ENCODE measurements at regions not wholly inside any gene's neighbourhood (a gene's known extent, or its start where the extent isn't known, plus 50 kb on each side); places are given as distances from the start of the nearest gene placed in this dataset.
A peak's percentile ranks its signal among the peaks of the same experiment; 100 is the strongest.

DNA sequence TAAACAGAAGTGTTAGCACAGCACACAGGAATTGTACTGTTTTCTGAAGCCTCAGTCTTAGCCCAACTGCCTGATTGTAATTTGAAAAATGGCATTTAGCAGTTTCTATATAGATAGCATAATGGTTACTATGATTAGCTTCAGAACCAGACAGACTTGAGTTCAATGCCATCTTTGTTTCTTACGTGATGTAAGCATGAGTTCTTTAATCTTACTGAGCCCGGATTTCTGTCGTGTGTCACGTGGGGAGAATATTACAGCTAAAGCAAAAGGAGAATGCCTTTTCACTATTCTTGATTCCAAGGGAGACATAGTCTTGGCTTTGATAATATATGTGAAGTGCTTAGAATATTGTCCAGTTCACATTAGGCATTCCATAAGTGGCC, 407.3 kb downstream of the STIM2 start:
- DNase-seq (ENCODE audit: low read depth), result no peak

DNA sequence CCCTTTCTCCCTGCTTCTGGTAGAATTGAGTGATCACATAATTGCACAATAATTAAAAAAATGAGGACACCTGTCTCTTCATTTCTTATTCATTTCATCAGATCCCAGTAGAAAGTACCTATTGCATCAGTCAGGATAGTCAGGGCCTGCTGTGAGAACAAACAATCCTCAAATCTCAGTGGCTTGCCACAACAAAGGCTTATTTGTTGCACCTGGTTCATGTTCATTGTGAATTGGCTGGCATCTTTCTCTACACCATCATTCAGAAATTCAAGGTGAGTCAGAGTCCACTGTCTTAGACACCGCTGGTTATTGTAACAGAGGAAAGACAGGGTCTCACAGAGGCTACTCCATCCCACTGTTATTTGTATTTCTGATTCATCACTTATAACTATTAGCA, 409.8 kb downstream of the STIM2 start:
- no peak for DNase-seq (ENCODE audit: low read depth)

DNA sequence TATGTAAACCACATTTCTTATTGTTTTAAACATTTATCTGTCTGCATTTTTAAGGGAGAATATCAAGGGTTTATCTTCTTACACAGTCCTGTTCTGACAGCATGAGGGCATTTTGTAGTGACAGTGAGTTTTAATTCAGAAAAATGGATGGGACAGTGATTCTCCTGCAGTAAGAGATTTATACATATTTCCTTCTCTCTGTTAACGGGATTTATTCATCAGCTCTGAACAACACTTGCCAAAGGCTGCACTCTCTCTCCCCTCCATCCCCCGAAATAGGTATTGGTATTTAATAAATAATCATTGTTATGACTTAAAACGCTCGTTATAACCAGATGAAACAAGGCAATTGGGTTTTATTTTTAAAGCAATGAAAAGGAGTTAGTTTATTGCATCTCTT, 410.9 kb downstream of the STIM2 start:
- DNase-seq (ENCODE audit: low read depth), result no peak

DNA sequence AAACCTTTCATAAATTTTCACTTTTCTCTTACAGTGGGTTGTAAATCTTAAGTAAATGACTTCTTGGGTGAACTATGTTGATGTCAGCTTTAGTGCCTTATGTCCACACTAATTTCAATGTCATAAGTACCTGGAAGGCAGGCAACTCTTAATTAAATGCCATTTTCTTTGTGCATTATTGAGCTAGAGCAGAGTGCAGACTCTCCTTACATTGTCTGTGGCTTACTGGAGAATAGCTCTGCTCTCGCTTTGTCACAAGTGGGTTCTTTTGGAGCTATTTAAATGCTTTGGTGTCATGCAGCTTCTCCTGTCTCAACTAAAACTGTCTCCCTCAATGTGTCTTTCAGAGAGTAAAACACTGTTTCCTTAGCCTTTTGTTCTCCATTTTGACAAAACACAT, 411.6 kb downstream of the STIM2 start:
- no peak for DNase-seq (ENCODE audit: low read depth)

DNA sequence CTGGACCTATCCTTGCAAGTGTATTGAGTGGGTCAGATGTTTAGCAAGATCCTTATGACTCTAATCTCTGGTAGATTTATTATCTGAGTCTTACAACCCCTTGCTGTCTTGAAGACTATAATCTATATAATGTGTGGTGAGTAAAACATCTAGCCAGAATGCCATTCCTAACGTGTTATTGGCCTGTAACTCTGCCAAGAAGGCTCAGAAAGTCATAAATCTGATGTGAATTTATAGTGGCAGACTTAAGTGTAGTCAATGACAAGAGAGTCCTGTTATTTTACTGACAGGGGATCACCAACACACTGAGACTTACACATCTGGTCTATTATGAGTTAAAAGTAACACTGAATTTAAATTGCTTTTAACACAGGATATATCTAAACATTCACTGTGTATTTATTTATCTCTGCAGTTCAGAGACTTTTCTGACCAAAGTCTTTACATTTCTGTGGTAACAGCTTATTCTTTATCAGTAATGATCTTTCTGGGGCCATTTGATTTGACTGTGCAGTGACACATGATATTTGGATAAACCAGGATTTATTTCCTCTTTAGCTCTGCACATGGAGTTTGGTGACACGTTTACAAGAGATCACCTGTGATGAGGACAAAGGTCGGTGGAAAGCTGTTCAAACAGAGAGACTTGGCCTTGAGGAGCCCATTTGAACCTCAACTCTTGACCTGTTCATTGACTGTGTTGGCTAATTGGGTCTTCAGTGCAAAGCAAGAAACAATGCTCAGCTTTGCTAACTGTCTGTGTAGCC, 415.8 kb downstream of the STIM2 start:
- no peak for DNase-seq (ENCODE audit: low read depth)

DNA sequence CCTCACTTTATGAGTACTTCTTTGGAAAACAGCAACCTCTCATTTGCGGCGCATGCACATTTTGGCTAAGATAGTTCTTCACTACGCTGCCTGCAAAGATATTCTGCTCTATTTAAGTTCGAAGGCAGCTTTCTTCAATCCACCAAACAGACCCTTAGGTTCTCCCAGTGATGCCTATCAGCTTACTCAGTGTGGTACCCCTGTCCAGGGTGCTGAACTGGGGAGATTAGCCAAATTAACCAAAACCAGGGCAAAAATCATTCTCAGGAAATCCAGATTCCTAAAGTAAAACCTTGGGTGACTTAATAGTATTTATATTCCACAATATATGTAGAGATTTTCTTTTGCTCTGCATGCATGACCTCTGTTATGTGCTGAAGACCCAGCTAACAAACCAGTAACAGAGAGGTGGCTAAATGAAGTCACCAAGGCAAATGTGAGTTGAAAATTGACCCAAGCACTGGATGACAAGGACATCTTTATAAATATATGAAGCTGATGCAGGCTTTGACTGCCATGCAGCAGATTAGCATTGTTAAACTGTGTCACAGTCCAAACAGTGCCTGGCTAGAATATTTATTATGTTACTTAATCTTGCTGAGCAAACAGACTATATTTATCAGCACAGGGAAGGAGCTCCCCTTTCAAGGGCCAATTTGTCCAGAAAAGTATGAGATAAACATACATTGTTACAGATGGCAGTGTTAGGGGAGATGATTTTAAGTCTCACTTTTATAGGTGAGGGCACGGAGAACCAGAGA, 418.2 kb downstream of the STIM2 start:
- DNase-seq (ENCODE audit: low read depth), result peak; percentile 19

DNA sequence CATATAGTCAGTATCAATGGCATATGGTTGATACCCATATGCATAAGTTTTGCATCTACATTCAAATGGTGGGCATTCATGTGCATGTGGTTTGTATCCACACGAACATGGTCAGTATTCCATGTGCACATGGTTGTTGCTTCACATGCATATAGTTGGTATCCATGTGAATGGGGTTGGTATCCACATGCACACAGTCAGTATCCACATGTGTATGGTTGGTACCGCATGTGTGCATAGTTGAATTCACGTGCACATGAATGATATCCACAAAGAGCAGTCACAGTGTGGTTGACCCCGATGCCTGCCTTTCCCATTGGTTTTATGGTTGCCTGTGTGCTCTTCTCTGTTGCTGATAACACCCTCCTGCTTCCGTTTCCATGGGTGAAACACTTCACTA, 427.9 kb downstream of the STIM2 start:
- DNase-seq (ENCODE audit: low read depth), result no peak

DNA sequence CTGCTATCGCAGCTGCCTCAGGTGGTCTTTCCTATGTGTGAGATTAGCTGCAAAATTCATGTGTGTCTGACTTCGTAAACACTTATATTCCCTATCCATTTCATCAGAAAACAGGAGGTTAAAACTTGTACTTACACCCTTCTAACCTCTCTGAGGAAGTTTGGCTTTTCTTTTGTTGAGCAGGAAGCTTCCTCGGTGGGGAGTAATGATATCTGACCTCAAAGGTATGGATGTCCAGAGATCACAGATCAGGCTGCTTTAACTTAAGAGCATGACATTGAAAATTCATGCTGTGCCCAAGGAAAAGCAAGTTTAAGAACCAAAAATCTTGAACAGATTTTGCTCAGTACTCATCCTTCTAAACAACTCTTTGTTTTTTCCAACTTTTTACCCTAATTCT, 429.1 kb downstream of the STIM2 start:
- no peak for DNase-seq (ENCODE audit: low read depth)

DNA sequence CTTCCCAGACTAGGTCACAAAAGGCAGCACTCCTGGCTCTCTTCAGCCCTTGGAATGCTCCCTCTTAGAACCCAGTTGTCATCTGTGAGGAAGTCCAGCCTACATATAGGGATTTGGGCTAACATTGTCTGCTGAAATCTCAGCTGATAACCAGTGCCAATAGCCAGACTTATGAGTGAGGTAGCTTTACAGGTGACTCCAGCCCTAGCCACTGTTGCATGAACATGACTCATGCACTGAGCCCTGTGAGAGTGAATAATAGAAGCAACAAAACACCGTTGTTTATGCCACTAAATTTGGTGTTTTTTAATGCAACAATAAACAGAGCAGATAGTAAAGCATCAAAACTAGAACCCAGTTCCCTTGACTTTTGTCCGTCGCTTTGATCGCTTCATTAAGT, 433.2 kb downstream of the STIM2 start:
- DNase-seq (ENCODE audit: low read depth), result no peak

DNA sequence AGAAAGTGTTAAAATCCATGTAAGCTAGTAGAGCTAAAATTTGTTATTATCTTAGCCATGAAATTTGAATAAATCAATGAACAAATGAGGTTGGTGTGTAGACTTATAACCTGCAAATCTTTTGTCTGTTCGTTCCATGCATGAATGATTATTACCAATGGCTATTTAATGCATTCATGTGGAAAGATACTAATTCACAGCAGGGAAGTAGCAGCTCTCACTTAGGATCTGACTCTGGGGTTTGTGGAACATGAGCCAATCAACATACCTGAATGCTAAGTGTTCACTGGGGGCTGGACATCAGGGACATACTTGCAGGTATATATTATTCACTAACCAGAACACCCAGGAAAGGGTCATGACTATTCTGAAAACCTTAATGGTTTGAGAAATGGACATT, 444.1 kb downstream of the STIM2 start:
- DNase-seq (ENCODE audit: low read depth), result no peak

DNA sequence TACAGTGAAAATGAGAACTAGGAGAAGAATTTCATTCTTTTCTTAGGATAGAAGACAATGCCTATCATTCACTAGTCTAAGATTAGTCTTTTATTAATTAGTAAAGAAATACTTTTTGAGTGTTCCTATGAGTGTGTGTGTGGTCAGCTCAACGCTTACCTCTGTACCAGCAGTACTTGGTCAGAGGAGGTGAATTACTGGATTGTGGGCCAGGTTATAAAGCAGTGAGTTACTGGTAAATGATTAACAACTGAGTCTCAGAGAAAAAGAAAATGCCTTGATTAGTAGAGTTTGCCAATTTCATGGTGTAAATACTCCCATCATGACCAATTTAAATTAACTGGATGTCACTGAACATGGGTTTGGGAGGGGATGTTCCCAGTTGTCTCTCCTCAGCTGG, 444.6 kb downstream of the STIM2 start:
- DNase-seq (ENCODE audit: low read depth), result no peak

DNA sequence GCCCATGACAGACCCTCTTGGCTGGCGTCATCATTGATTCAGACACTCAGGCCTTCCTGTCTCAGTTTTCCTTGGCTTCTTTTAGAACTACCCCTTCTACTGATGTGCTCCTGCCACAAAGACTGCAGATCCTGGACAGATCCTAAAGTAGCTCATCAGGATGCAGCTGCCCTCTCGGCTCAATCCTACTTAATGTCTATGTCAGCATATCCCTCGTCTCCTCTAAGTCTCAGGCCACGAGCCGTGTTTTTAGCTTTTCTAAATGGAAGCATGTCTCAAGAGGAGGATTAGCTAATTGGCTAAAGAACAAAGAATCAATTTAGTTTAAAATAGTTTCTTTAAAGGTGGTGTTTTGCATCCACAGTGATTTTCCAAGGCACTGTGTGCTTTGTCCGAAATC, 447.7 kb downstream of the STIM2 start:
- DNase-seq (ENCODE audit: low read depth), result no peak

DNA sequence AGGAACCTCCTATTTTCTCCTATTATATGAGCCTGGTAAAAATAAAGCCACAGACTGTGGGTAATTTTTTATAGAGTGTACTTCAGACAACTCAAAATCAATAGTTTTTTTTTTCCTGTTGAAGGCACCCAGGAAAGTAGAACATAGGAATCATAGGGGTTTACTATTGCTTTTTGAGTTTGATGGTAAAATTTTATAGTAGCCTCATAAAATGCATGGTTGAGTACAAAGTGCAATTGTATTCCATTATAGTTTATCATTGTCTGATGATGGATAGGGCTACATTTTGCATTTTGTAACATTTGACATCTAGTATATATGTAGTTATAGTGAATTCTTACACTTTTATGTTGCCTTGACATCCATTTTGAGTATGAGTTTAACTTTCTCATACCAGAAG, 455.0 kb downstream of the STIM2 start:
- DNase-seq (ENCODE audit: low read depth), result no peak

DNA sequence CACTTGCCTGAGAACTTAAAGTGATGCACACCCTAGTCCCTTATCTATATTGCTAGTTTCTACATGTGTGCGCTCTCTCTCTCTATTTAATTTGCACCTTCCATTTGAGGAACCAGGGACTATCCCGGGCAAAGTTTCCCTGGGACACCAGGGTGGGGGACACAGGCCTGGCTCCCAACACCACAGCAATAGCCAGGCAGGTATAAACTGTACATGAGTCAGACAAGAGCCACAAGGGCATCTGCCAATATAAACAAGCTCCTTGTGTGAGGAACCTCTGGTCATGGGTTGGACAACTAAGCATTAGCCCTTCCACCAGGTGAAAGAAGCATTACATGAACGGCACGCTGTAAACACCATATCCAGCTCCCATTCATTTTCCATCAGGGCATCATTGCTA, 455.5 kb downstream of the STIM2 start:
- no peak for DNase-seq (ENCODE audit: low read depth)

DNA sequence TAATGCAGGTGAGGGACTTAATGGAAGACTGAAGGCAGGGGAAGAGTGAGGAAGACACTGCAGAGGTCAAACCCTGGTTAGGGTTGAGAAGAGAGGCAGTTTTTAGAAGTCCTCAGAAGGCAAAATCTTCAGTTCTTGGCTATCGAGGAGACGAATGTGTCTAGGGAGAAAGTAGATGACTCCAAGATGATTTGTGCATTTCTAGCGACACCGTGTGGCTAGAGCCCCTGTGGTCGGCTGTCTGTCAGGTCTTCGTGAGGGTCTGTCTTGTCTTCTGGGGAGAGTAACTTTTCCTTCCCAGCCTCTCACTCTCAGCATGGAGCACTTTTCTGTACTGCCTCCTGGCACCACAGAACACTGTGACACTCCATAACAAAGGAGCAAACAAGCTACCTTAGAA, 458.1 kb downstream of the STIM2 start:
- DNase-seq (ENCODE audit: low read depth), result peak; percentile 18

DNA sequence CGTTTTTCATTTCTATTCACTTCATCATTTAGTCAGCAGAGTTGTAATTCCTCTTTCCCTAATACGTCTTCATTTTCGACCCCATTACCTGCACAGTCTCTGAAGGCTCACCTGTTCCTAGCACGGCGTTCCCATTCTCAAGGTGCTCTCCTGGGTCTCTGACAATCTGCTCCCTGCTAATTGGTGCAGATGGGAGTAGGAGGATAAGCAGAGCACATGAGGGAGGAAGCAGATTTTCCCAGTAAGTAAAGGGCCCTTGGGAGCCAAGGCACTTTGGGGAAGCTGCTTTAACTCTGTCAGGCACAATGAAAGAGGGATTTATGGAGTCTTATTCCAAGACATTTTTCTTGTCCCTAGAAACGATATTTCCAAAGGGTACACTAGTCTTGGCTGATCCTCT, 466.4 kb downstream of the STIM2 start:
- DNase-seq (ENCODE audit: low read depth), result no peak

DNA sequence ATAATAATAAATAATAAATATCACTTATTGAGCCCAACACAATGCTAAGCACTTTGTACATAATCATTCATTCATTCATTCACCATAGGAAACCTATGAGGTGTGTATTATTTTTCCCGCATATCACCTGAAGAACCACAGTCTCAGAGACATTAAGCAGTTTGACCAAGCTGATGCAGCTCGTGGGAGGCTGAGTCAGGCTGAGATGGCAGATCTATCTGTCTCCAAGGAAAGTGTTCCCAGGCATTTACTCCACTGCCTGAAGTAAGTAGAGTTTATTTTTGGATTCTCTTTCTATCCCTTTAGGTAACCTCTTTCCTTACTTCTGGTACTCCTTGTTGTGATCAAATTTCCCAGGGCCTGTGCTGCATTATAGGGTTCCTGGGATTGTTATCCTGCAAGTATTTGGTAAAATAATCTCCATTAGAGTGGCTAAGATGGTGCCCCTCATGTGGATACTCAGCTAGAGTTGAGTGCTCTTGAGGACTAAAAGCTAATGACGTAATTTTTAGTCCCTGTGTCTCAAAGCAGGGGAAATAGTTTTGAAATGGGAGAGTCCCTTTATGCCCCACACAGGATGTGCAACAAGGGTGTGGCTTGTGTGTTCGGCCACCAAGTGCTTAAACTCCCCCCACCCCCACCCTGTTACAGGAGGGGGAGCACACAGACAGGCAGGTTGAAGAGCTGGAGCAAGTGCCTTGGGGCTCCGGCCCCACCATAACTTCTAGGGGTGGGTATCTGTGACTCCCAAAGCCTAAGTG, 467.0 kb downstream of the STIM2 start:
- no peak for DNase-seq (ENCODE audit: low read depth)

DNA sequence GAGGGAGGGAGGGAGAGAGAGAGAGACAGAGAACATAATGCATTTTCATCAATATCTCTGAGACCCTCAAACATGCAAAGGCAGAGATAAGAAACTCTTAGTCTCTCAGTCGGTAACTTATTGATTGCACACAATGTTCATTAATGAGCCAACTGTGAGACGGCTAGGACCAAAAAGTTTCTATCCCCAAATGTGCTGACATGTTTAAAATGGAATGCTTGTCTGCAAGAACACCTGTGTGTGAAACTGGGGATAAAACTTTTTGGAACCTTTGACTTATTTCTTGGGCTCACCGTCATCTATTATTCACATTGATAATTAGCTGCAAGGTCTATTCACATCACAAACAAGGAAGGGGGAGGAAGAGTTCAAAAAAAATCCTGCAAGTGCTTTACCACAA, 477.9 kb downstream of the STIM2 start:
- DNase-seq (ENCODE audit: low read depth), result no peak

DNA sequence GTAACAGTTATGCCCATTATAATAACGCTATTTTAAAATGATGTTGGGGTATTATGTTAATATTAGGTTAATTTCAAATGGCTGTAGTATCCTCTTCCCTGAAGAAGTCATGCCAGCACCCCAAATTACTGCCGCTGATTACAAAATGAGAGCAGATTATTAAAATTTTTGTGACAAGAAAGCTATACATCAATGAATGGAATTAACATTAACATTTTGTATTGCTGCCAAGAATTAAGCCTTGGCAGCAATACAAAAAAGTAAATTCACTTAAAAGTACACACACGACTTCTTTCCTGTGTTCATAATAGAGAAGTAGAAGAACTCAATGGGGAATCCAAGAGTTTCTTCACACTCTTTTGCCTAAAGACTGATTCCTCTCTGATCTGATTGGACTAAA, 482.8 kb downstream of the STIM2 start:
- DNase-seq (ENCODE audit: low read depth), result no peak

DNA sequence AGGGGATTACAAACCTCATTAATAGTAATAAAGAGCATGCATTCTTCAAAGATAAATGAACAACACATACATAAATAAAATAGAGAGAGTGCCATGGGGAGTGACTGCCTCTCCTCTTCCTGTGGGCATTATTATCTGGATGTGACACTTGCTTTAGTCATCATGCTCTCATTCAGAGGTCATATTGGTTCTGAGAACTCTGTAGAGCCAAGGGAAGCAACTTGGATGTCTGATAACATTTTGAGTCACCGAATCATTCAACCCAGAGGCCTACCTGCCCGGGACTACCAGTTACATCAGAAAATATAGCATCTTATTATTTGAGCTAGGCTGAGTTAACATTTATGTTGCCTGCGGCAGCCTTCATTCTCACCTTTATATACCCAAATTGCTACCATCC, 489.5 kb downstream of the STIM2 start:
- peak; percentile 53 for DNase-seq (ENCODE audit: low read depth)

DNA sequence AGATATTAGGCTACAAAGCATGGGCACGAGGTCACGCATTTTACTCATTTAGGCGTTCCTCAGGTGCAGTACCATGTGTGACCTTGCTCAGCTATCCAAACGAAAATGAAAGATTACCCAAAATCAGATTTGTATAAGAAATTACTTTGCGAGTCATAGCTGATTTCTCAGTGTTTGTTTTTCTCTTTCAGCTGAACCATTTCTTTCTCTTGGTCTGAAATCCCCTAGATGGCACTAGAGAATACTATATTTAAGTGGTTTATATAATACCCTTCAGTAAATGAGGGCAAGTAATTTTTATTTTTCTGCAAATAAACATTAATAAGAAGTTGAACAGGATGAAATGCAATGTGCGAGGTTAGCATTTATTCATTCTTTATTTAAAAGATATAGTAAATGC, 496.6 kb downstream of the STIM2 start:
- peak; percentile 4 for DNase-seq (ENCODE audit: low read depth)

DNA sequence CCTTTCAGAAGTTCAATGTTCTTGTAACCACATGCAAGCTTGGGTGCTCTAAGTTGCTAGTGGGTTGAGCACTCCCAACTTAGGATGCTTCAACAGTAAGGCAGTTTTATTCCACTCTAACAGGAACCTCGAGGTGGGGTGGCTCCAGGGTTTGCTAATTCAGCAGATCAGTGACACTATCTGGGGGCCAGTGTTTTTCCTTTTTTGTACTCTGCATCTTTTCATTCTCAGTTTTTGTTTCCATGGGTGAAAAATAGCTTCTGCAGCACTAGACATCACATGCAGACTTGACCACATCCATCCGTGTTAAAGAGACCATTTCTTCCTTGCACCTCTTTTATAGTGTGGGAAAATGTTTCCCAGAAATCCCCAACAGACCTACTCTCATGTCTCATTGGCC, 497.6 kb downstream of the STIM2 start:
- DNase-seq (ENCODE audit: low read depth), result no peak

DNA sequence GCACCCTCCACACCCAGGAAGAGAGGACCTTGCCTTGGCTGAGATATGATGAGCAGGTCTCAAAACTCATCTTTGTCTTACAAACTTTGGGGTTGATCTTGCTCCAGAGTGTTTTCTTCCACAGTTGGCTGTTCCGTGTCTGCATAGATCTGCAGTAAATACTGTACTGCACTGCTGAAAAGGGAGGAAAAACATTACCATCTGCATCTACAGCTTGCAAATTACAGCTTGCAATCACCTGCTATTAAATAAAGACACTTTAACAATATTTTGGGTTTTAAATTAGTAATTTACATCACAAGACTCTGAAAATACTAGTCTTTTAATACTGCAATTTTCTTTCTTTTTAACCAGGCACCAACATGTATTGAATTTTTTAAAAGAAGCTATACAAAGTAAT, 499.5 kb downstream of the STIM2 start:
- no peak for DNase-seq (ENCODE audit: low read depth)
